ENCODE measurements at regions not wholly inside any gene's neighbourhood (a gene's known extent, or its start where the extent isn't known, plus 50 kb on each side); places are given as distances from the start of the nearest gene placed in this dataset.
"Not testable (repeated sequence)": the region's sequence is repeated elsewhere in the genome, so short reads cannot be mapped to it uniquely, and the experiment has no call there.

GRCh38 chrX:63458981-63459380, 107.8 kb upstream of the SPIN4 start:
- DNase-seq: no peak

GRCh38 chrX:63453571-63453970, 102.4 kb upstream of the SPIN4 start:
- no peak for DNase-seq

GRCh38 chrX:63441717-63442116, 90.6 kb upstream of the SPIN4 start:
- DNase-seq: no peak

DNA sequence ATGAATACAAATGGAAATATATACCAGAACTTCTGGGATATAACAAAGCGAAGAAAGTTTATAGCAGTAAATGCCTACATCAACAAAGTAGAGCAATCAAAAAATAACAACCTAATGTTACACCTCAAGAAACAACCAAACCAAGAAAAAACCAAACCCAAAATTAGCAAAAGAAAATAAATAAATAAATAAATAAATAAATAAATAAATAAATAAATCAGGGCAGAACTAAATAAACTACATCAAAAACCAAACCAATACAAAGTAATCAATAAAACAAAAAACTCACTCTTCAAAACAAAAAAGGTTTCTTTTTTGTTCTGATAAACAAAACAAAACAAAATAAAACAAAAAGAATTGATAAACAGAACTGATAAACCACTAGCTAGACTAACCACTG, 88.4 kb upstream of the SPIN4 start:
- DNase-seq: no peak

GRCh38 chrX:63436865-63437264, 85.7 kb upstream of the SPIN4 start:
- DNase-seq: no peak

DNA sequence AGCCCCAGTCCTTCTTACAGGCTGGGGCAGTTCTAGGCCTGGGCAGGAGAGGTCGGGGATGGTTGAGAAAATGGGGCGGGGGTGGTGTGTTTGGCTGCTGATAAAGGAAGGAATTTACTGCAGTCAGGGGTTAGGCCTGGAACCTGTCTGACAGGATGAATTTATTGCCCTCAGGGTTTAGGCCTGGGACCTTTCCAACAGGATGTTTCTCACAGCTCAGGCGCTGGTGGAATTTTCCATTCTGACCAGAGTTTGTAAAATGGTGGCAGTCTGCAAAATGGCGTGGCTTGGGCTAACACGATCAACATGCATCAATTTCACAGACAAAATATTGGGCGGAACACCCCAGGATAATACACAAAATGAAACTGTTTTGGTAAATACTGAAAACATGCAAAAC, 83.5 kb upstream of the SPIN4 start:
- no peak for DNase-seq

DNA sequence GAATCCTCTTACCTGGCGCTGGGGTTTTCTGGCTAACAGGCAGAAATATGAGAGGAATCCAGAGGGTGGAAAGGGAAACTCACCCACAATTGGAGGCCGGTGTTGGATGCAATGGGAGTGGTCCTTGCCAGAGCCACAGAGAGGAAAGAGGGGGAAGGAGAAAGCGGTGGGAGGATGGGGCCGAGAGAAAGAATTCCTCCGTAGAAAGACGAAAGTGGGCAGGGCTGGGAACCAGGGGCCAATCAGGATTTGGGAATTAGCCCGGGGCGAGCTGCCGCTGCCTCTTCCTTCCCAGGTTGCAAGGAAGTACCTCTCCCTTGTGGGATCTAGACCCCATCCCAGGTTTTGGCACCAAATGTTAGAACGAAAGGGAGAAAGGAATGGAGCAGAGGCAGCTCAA, 83.1 kb upstream of the SPIN4 start:
- DNase-seq: no peak

GRCh38 chrX:63430026-63430425, 78.9 kb upstream of the SPIN4 start:
- DNase-seq: no peak

GRCh38 chrX:63428348-63428747, 77.2 kb upstream of the SPIN4 start:
- DNase-seq: no peak

DNA sequence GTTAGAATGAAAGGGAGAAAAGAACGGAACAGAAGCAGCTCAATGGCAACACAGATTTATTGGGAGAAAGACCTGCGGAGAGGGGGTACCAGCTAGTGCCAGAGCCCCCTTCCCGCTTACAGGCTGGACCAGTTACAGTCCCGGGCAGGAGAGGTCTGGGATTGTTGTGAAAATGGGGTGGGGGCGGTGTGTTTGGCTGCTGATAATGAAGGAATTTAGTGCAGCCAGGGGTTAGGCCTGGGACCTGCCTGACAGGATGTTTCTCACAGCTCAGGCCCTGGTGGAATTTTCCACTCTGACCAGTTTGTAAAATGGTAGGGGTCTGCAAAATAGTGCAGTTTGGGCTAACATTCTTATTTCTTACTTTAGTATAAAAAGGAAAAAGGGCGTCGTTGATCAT, 75.4 kb upstream of the SPIN4 start:
- no peak for DNase-seq

GRCh38 chrX:63424063-63424462, 72.9 kb upstream of the SPIN4 start:
- no peak for DNase-seq

DNA sequence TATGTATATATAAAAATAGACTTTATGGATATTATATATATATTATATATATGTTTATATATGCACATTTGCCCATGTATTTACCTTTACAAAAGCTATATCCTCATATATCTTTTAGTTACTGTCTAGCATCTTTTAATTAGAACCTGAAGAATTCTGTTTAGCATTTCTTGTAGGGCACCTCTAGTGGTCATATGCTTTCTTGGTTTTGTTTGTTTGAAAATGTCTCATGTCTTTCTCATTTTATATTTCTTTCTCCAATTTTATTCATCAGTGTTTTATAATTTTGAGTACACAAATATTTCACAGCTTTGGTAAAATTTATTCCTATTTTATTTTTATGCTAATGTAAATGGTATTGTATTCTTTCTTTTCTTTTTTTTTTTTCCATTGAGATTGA, 70.3 kb upstream of the SPIN4 start:
- no peak for DNase-seq

- DNase-seq: no peak
Measured at GRCh38 chrX:63418211-63418610, 67.1 kb upstream of the SPIN4 start.

GRCh38 chrX:63417649-63418048, 66.5 kb upstream of the SPIN4 start:
- no peak for DNase-seq

DNA sequence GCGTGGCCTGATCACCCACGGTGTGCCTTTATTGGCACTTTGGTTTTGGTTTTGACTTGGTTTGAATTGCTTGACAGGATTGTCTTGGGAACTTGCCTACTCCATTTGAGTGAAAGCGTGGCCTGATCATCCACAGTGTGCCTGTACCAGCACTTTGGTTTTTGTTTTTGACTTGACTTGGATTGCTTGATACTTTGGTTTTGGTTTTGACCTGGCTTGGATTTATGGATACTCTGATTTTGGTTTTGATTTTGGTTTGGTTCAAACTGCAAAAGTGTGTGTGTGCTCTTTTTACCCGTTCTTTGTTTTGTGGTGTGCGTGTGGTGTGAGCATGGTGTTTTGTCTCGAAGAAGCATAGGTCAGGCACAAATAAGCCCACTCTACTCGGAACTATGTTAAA, 58.8 kb upstream of the SPIN4 start:
- DNase-seq: not testable (repeated sequence)

DNA sequence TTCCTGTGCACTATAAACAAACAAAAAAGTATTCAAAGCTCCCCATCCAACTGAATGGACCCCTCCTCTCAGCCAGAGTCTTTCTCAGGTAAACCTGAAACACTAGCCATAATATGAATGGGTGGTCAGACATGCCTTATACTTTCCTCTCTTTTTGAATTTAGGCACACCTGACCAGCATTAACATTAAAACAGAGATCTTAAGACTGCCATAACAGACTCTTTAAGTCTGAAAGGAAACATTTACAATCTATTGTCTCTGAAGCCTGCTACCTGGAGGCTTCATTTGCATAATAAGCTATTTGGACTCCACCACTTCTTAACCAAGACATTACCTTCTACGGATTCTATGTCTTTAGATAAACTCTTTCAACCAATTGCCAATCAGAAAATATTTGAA, 56.9 kb upstream of the SPIN4 start:
- DNase-seq: no peak

DNA sequence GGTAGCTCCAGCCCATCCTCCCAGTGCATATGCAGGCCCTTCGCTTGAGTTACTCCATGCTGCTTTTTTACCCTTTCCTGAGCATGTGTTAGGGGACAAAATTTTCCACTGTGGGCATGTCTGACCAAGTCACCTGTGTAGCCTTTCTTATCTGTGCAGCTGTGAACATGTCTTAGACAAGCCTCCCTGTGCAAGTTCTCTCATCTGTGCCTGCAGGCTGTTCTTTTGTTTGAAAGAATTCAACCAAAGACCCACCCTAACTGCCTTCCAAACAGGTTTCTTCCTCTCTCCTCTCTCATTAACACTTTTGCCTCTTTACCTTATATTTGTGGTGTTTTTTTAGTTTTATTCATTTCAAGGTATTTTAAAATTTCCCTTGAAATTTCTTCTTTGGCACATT, 53.2 kb upstream of the SPIN4 start:
- DNase-seq: no peak

- DNase-seq: no peak
Measured at GRCh38 chrX:63402106-63402505, 51.0 kb upstream of the SPIN4 start.

All from NCI-H446 (cell line).